Caco-2 (cell line): ENCODE measurements at regions not wholly inside any gene's neighbourhood (a gene's known extent, or its start where the extent isn't known, plus 50 kb on each side); places are given as distances from the start of the nearest gene placed in this dataset.

Source experiments
- BruUV-seq: library from RNA; stranded (reverse); fragments of 400-500 nt; replicated peaks from 2 replicates; lab custom pipeline; 2021; lab: Mats Ljungman, UMichigan
- CTCF ChIA-PET: fragments of 300-600 bp; sonication (Branson Sonifier 250); formaldehyde crosslinking; loops from one replicate; lab custom pipeline; 2022; ENCODE audit warnings: antibody characterized with exemption; lab: Charles Lee
- POLR2A ChIA-PET: fragments of 300-600 bp; sonication (Branson Sonifier 250); formaldehyde crosslinking; loops from one replicate; lab custom pipeline; 2022; ENCODE audit warnings: antibody characterized with exemption; lab: Charles Lee
- DNase-seq, 2 experiments: peaks; one replicate each; pipeline versions ENCODE4 v3.0.0 to v3.0.0-alpha.2; 2020 to 2022
- H3K27me3 ChIP-seq: replicated peaks from 2 replicates; pipeline ENCODE4 v1.6.0; 2011; ENCODE audit warnings: low read length; ENCODE audit not compliant: control insufficient read depth, insufficient read depth
- H3K36me3 ChIP-seq: 2 replicates; pipeline ENCODE4 v1.5.1; 2011; ENCODE audit warnings: low read length; ENCODE audit not compliant: control insufficient read depth, insufficient read depth
- H3K4me1 ChIP-seq: fragments of 250-450 bp; sonication (Bioruptor Pico); 2 replicates; pipeline ENCODE4 v1.5.1; 2020; ENCODE audit warnings: mild to moderate bottlenecking
- H3K4me3 ChIP-seq: 2 replicates; pipeline ENCODE4 v1.5.1; 2011; ENCODE audit warnings: low read depth, mild to moderate bottlenecking, control low read depth, low read length
- H3K9me3 ChIP-seq: fragments of 250-450 bp; sonication (Bioruptor Pico); 2 replicates; pipeline ENCODE4 v1.5.1; 2020; ENCODE audit warnings: mild to moderate bottlenecking, moderate library complexity
- H3K27ac Mint-ChIP-seq: one replicate; pipeline ENCODE4 v1.8.0; 2022; ENCODE audit warnings: mixed read lengths; ENCODE audit not compliant: unreplicated experiment
- H3K27me3 Mint-ChIP-seq: one replicate; pipeline ENCODE4 v1.8.0; 2022; ENCODE audit warnings: mixed read lengths; ENCODE audit not compliant: insufficient read depth, unreplicated experiment
- H3K36me3 Mint-ChIP-seq: one replicate; pipeline ENCODE4 v1.8.0; 2022; ENCODE audit warnings: mild to moderate bottlenecking, mixed read lengths; ENCODE audit not compliant: insufficient read depth, unreplicated experiment
- H3K4me1 Mint-ChIP-seq: one replicate; pipeline ENCODE4 v1.8.0; 2022; ENCODE audit warnings: low read depth, mixed read lengths; ENCODE audit not compliant: unreplicated experiment
- H3K4me3 Mint-ChIP-seq: one replicate; pipeline ENCODE4 v1.8.0; 2022; ENCODE audit warnings: mild to moderate bottlenecking, moderate library complexity, mixed read lengths; ENCODE audit not compliant: unreplicated experiment
- H3K9me3 Mint-ChIP-seq: one replicate; pipeline ENCODE4 v1.8.0; 2022; ENCODE audit warnings: mixed read lengths; ENCODE audit not compliant: unreplicated experiment
- CTCF ChIP-seq, 2 experiments: fragments of 200-600 bp in 1 of 2; IDR thresholded peaks; 1 replicate in 1 of 2; 2 replicates in 1 of 2; pipeline versions ENCODE4 v1.5.1 to v1.8.0; 2011 to 2022; ENCODE audit warnings: antibody characterized with exemption in 1 of 2, control low read depth in 1 of 2, inconsistent platforms in 1 of 2, low read depth in 1 of 2, low read length in 1 of 2, mild to moderate bottlenecking in 1 of 2, moderate library complexity in 1 of 2; ENCODE audit not compliant: insufficient read depth in 1 of 2, severe bottlenecking in 1 of 2, unreplicated experiment in 1 of 2
- intact Hi-C: fragments of 100-400 bp; cut with micrococcal nuclease; formaldehyde crosslinking; loops from one replicate; pipeline ENCODE4 v1.10.0; 2022; ENCODE audit not compliant: unreplicated experiment

DNA sequence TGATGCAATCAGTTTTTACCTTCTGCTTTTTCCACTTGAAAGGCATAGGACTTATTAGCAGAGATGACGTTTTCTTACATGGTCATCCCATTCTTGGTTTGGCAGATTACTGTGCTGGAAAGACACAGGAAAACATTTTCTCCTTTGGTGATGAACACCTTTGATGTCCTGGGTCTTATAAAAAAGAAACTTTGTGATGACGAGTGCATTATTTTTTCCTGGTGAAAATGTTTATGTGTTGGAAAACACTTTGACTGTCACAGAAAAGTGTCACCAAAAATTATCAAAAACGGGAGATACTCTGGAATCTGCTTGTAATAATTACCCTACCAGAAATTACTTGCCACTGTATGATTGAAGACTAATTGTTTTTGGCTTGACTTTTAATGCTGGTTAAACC, 2020.9 kb downstream of the MAT2B start:
- H3K36me3 Mint-ChIP-seq = no peaks in the 10 kb centered on the region
- CTCF ChIA-PET = no interaction called here
- H3K4me1 ChIP-seq = peaks cover 3% of the 10 kb centered on the region; the same call in 1 of the 2 replicates
- no peak for DNase-seq
- no peak overlapping the region for H3K27ac Mint-ChIP-seq
- TF ChIP-seq CTCF (IDR thresholded peaks at IDR 0.05; ENCODE audit: insufficient read depth in 1 of 2, low read depth in 1 of 2, low read length in 1 of 2, severe bottlenecking in 1 of 2, unreplicated experiment in 1 of 2) = no peak
- intact Hi-C loops = no loop called here
- H3K27me3 ChIP-seq = no peaks in the 10 kb centered on the region
- H3K36me3 ChIP-seq = no peaks in the 10 kb centered on the region
- 0 out of 2 replicates have a peak, but pooled peaks cover 4% of the 10 kb centered on the region for H3K9me3 ChIP-seq
- peaks cover 28% of the 10 kb centered on the region for H3K9me3 Mint-ChIP-seq
- H3K4me1 Mint-ChIP-seq = no peaks in the 10 kb centered on the region
- no peak overlapping the region for H3K4me3 ChIP-seq
- H3K4me3 Mint-ChIP-seq = no peak overlapping the region
- POLR2A ChIA-PET = no interaction called here
- H3K27me3 Mint-ChIP-seq = no peaks in the 10 kb centered on the region
- BruUV-seq = no TSS peak

GRCh38 chr5:165527577-165527976, 2022.2 kb downstream of the MAT2B start:
- peaks cover 28% of the 10 kb centered on the region for H3K9me3 Mint-ChIP-seq
- BruUV-seq = no TSS peak
- no peaks in the 10 kb centered on the region for H3K36me3 Mint-ChIP-seq
- ChIA-PET CTCF (no interaction called here), POLR2A (no interaction called here)
- Histone ChIP-seq H3K4me3 (no peak overlapping the region), H3K27me3 (no peaks in the 10 kb centered on the region), H3K36me3 (no peaks in the 10 kb centered on the region), H3K4me1 (peaks cover 3% of the 10 kb centered on the region; the same call in 1 of the 2 replicates), H3K9me3 (0 out of 2 replicates have a peak, but pooled peaks cover 4% of the 10 kb centered on the region)
- no peaks in the 10 kb centered on the region for H3K27me3 Mint-ChIP-seq
- no peaks in the 10 kb centered on the region for H3K4me1 Mint-ChIP-seq
- intact Hi-C loops = no loop called here
- TF ChIP-seq CTCF (IDR thresholded peaks at IDR 0.05; ENCODE audit: insufficient read depth in 1 of 2, low read depth in 1 of 2, low read length in 1 of 2, severe bottlenecking in 1 of 2, unreplicated experiment in 1 of 2) = no peak
- H3K27ac Mint-ChIP-seq = no peak overlapping the region
- no peak overlapping the region for H3K4me3 Mint-ChIP-seq
- DNase-seq = no peak

DNA sequence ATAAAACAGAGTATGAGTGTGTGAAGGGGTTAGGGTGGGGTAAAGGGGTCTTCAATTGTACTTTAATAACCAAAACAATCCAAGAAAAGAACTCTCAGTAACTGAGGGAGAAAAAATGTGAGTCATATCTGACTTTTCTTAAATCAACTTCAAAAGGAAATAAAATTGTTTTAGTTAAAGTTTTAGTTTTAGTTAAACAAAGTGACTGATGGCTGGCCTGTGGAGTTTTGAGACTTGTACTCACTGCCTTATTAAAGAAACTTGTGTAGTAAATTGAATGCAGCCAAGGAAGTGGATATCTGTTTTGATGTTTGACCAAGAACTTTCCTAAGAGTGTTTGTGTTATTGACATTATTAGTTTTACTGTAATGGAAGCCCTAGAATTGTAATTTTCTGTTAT, 2032.6 kb downstream of the MAT2B start:
- no peaks in the 10 kb centered on the region for H3K4me1 ChIP-seq
- H3K36me3 Mint-ChIP-seq = no peaks in the 10 kb centered on the region
- no peak overlapping the region for H3K4me3 Mint-ChIP-seq
- no peak overlapping the region for H3K4me3 ChIP-seq
- no peak for DNase-seq
- H3K9me3 Mint-ChIP-seq = peaks cover 3% of the 10 kb centered on the region
- CTCF ChIA-PET = no interaction called here
- TF ChIP-seq CTCF (IDR thresholded peaks at IDR 0.05; ENCODE audit: insufficient read depth in 1 of 2, low read depth in 1 of 2, low read length in 1 of 2, severe bottlenecking in 1 of 2, unreplicated experiment in 1 of 2) = no peak
- peaks cover 3% of the 10 kb centered on the region for H3K27me3 Mint-ChIP-seq
- H3K27me3 ChIP-seq = no peaks in the 10 kb centered on the region
- no peak overlapping the region for H3K27ac Mint-ChIP-seq
- POLR2A ChIA-PET = no interaction called here
- no peaks in the 10 kb centered on the region for H3K36me3 ChIP-seq
- intact Hi-C loops = no loop called here
- no peaks in the 10 kb centered on the region for H3K4me1 Mint-ChIP-seq
- no peaks in the 10 kb centered on the region for H3K9me3 ChIP-seq
- BruUV-seq = no TSS peak
